ENCODE measurements at regions not wholly inside any gene's neighbourhood (a gene's known extent, or its start where the extent isn't known, plus 50 kb on each side); places are given as distances from the start of the nearest gene placed in this dataset.

DNA sequence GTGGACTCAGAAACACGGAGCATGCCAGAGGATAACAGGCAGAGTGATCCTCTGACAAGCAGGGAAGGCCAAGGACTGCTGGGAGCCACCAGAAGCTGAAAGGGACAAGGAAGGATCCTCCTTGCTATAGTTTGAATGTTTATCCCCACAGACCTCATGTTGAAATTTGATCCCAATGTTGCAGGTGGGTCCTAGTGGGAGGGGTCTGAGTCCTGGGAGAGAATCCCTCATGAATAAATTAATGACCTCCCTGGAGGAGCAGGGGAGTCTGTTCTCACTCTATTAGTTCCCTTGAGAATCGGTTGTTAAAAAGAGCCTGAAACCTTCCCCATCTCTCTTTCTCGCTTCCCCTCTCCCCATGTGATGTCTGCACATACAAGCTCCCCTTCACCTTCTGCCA, 124.4 kb downstream of the FBXO15 start:
- no peak for DNase-seq (ENCODE audit: low spot score)

DNA sequence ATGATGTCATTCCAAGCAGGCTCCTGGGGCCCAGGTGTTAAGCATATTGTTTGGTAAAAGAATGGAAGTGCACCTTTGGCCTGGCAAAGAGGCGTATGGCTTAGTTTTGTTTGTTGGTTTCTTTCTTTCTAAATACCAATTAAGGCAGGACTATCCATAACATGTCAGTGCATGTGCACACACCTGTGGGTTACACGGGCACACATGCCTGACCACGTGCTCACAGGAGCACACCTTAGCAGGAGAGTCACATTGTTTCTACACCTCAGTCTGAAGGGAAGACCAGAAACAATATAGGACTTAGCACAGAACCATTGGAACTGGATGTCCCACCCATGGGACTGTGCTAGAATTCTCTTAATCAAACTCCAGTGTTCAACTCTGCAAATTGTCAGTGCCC, 127.8 kb downstream of the FBXO15 start:
- DNase-seq (ENCODE audit: low spot score), result no peak

DNA sequence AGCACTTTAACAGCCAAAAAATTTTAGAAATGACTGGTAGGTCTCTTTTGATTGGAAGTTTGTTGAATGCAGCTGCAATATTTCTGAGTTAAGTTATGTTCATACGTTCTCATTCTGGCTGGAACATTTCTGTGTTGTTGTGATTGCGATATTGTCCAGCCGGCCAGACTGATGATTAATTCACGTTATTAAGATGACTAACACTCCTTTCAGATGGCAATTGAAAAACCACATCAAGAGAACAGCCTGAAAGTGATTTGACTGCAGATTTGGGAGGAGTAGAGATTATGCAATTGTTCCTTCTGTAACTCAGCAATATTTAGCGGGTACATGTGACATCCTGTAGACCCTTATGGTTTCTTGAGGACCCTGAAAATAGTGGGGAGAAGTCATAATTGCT, 133.7 kb downstream of the FBXO15 start:
- peak; percentile 2 for DNase-seq (ENCODE audit: low spot score)

DNA sequence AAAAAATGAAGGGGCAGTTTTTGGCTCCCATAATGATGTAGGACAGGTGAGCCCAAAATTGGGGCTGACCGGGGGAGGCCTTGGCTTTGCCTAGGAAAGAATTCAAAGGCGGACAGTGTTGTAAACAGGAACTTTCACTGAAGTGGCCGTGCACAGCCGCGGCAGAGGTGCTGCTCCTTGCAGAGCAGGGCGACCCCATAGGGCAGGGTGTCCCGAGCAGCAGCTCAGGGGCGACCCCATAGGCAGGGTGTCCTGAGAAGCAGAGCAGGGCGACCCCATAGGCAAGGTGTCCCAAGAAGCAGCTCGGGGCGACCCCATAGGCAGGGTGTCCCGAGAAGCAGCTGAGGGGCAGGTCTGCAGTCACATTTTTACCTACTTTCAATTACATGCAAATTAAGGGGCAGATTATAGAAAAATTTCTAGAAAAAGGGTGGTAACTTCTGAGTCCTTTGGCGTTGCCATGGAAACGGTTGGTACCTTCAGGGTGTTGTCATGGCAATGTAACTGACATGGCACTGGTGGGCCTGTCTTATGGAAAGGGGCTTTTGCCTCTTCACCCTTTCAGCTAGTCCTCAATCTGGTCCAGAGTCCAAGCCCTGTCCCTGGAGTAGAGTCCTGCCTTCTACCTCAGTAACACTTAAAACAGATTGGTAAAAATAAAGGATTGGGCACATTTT, 134.5 kb downstream of the FBXO15 start:
- DNase-seq (ENCODE audit: low spot score), result no peak

DNA sequence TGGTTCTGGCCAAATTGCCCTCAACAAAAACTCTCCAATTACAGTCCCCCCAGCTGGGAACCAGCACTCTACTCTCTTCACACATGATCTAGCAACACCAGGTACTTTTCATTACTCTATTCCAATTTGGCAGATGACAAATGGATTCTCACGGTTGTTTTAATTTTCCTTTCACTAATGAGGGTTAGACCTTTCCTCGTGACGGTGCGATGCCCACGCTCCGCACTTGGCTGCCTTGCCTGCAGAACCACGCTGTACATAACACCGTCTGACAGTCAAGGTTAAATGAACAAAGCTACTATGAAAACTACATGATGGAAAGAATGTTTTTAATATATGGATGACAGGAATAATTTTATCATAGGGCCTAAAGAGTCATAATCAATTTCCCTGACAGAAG, 141.5 kb downstream of the FBXO15 start:
- DNase-seq (ENCODE audit: low spot score), result no peak

DNA sequence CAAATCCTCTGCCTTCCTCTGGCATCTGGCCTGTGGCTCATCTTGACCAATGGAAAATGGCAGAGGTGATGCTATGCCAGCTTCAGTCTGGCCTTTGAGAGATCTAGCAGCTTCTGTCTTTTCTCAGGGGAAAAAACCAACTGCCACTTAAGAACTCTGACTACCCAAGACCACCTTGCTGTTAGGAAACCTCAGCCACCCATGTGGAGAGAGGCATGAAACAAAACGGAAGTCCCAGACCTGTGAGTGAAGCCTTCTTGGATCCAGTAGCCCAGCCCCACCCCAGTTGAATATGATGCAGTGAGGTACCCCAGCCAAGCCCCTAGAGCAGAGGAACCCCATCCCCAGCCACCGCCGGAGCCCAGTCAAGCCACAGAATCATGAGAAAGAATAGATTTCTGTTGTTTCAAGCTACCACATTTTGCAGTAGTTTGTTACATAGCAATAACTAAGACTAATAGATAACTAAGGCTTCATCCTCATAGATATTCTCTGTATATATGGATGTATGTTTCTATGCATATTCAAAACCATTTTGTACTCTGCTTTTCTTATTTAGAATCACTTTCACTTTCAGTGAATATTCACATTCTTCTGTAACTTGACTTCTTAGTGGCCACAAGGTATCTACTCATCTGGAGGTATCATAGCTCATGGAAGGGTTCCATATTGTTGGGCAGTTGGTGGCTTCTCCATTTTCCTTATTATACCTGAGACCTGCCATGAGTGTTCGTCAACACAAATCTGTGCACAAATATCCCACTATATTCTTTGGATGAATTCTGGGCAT, 142.1 kb downstream of the FBXO15 start:
- no peak for DNase-seq (ENCODE audit: low spot score)

DNA sequence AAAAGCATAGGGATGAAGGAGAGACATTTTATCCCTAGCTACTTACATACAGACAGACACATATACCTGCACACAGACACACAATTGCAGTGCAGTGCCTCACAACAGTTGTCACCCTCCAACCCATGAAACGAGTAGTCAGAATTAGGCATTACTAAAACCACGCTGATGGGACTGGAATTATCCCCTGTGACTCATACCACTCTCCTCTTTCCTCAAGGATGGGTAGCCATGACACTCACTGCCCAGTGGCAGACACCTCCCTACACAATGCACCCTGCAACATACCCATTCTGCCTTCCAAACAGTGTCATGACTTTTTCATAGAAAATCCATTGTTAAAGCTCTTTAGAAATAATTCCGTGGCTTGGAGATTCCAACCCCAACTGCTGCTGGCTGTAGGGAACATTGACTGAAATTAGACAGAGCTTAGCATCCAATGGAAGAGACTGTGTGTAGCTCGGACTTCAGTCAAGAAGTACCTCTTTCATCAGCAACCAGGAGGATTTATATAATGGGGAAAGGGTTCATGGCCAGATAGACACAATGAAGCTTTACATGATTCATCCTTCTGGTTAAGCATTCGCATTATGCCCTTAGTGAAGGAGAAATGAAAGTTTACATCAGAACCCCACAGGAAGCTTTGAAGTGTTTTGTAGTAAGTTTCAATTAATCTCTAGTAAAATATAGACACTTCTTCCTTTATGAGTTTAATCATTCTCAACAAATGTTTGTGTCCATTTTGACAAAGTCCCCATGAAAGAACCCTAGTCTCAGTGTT, 155.2 kb downstream of the FBXO15 start:
- no peak for DNase-seq (ENCODE audit: low spot score)

DNA sequence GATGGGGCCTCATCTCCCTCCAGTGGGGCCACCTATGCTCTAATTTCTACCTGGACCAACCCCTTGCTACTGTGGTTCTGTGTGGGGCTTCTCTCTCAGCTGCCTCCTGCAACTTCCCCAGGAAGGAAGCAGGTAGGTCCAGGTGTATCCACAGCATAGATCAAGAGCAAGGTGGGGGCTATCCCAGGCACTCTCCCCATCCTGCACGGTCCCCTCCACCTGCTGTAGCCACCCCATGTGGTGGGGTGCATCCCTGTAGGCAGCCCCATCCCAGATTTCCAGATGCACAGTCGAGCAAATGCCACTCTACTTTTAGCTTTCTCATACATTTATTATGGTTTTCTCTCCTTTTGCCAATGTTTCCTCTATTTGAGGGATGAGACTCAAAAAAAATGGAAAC, 156.1 kb downstream of the FBXO15 start:
- DNase-seq (ENCODE audit: low spot score), result no peak

DNA sequence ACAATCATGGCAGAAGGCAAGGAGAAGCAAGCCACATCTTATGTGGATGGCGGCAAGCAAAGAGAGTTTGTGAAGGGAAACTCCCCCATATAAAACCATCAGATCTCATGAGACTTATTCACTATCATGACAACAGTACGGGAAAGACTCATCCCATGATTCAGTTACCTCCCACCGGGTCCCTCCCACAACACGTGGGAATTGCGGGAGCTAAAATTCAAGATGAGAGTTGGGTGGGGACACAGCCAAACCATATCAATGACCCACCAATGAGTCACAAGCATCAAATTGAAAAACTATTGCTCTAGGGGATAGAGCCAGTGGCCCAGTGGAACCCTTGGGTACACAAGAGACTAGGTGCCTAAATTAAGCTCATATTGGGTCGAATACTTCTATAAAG, 157.4 kb downstream of the FBXO15 start:
- no peak for DNase-seq (ENCODE audit: low spot score)

DNA sequence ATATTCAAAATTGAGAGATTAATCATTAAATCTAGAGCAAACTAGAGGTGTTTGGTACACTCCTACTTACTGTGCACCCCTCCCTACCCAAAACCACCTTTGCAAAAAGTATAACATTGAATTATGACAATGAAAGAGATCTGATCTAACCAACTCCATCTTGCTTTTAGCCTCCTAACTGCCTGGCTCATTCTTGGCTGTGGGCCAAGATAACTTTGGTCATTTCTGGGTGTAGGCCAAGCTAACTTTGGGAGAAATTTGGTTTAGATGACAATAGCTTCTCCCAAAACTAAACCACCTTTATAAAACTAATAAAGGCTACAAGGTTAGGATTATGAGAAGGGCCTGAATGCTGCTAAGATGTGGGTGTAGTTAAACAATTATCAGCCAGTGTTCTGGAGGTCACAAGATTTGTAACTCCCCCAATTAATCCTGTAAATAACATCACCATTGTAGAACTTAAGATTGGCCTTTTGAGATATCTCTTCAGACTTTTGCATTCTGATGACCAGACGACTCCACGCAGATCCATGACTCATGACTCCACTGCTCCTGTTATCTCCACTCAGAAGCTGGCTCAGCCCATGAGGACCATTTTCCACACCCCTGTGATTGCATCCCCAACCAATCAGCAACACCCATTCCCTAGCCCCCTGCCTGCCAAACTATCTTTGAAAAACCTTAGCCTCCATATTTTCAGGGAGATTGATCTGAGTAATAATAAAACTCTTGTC, 160.2 kb downstream of the FBXO15 start:
- no peak for DNase-seq (ENCODE audit: low spot score)

DNA sequence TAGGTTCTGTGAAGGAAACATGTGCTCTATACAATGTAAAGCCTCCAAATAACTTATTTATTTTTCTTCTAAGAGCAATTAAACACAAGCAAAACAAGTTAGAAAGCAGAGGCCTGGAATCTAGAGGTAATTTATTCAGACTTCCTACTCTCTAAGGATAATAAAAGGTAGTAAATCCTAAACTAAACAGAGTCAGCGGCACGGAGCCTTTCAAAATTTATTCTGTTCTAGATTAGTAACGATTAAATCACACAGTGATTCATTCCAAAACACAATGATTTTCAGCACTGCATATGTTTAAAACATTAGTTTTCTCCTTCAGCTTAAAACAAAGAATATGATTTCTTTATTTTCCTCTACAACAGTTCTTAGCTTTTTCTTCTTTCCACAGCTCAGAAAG, 160.9 kb downstream of the FBXO15 start:
- DNase-seq (ENCODE audit: low spot score), result no peak

DNA sequence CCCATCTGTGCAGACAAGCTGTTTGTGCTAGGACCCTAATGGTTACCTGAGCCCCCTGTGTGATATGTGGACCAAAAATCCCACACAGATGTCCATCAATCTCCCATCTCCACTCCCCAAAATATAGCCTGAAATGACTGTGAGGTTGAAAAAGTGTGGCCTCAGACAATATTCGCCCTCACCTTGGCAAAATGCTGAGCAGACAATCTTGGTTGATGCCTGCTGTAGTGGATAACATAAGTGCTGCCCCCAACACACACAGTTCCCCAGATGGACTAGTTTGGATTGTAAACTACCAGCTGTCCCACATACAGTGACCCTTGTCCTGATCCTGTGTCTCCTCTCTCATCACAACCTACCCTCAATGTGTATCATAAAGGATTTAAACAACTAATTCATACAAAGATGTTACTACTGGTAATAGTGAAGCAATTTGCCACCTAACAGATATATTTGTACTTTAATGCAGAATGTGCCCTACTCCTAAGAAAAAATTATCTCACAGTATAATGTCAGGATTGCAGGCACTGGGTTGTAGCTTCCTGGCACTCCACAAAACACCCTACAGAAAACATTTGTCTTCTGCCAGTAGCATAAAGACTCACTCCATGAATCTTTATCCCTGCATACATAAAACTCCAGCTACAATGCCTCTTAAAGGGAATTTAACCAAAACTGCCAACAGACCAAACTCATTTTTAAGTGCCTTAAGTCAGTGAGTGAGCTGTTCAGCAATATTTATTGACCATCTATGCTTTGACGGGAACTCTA, 161.6 kb downstream of the FBXO15 start:
- DNase-seq (ENCODE audit: low spot score), result no peak

DNA sequence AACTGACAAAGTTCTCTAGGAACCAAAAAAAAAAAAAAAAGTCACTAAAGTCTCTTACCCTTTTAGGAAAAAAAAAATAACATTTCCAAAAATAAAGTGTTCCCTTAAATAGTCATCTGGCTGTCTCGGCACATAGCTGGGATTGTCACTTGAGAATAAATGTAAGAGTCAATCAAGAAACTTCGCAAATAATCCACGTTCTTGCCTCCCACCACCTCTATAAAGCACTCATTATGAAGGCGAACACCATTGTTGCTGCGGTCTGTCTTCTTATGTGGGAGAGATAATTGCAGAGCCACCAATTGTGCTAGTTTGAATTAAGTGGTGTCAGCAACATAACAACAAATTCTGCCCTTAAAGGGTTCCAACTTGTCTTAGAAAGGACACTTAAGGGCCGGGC, 163.7 kb downstream of the FBXO15 start:
- no peak for DNase-seq (ENCODE audit: low spot score)

DNA sequence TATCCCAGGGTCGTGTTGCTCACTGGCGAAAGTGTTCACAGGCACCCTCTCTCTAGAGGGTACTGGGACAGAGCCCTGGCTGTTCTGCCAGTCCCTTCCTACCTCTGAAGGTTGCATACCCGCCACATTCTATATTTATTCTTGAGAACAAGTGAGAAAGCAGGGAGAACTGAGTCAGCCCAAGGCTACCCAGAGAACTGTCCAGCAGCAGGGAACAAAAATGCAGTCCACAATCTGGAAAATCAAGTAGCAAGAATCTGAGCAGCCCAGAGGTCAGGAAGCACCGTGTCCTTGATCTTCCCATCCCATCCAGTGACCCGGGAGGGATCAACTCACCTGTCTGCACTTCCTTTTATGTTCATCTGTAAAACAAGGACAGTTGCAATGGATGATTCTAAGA, 164.1 kb downstream of the FBXO15 start:
- DNase-seq (ENCODE audit: low spot score), result no peak

DNA sequence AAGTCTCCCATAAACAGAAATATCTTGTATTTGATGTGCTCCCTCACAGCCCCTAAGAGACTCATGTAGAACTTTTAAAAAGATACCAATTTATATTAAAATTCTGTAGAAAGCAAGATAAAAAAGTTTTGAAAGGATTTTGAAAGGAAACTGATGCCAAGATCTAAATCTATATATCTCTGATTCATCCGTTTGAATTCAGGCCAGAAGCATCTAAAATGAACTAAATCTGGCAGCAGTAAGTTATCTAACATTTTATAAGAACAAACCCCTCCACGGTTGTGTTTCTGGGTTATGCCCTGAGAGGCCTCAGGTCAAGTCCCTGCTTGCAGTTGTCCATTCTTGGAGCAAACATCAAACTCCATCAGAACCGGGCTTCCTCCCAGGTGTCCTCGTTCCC, 165.8 kb downstream of the FBXO15 start:
- DNase-seq (ENCODE audit: low spot score), result no peak

DNA sequence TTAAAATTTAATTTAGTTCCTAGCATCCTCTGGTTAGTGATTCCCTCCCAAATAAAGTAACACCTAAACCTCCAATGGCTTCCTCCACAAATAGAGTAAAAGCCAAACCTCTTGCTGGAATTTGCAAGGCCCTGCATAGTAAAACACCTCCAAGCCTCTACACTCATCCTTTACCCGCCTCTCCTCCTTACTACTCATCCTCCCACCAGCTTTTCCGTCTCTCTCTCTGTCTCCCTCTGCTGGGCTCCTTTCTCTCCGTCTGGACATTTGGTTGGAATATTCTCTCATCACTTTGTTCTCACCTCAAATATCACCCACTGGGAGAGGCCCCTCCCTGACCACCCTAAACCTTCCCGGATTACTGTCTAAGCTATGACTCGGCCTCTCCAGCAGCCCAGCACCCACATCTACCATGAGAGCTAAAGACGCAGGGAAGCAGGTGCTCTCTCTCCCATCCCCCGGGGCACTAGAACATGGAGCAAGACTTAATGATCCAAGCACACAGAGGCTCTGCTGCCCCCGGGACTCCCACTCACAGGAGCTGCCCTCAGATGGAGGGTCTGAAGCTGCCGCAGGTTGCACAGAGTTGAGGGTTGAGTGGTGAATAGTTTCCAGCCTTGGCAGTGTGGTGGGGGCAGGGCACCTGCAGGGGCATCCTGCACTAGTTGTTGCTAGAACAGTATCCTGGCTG, 167.2 kb downstream of the FBXO15 start:
- peak; percentile 52 for DNase-seq (ENCODE audit: low spot score)

DNA sequence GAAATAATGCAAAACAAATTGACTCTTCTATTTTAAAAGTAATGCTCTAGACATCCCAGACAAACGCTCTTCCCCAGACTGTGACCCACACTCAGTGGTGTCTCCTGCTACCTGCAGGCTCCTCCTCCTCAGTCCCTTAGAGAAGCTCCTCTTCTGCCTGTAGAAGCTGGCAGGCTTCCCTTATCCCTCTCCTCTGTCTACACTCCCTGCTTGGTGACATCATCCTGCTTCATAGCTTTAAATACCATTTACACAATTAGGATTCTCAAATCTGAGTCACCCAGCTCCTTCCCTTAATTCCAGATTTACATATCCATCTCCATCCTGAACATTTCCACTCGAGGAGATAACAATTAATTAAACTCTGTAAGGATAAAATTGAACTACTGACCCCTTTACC, 167.9 kb downstream of the FBXO15 start:
- DNase-seq (ENCODE audit: low spot score), result no peak

DNA sequence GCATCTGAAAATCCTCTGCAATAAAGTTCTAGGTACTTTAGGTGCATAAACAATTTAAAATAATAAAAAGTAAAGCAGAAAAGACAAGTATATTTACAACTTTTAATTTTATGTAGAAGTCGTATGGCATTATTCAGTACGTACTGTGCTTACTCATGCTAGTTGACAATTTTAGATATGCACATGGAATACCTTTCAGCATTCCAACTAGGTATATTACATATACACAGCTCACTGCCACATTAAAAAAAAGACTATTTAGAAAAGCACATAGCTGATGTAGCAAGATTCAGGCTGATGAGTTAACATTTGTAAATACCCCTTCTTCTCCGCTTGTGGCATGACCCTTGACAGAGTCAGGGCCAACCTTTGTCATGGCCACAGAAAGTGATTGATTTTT, 171.2 kb downstream of the FBXO15 start:
- no peak for DNase-seq (ENCODE audit: low spot score)

DNA sequence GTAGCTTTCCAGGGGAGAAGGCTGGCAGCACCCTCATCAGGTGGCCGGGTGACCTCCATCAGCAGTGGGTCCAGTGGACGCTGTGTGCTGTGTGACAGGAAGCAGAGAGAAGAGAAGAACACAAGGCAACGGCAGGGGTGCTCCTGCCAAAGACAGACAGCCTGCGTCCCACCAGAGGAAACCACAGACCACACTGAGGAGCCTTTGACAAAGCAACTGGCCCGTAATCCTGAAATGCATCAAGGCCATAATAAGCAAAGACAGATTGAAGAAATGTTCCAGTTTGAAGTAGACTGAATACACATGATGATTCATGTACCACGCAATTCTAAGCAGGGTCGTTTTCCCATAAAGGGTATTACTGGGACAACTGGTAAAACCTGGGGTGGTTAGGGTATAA, 172.4 kb downstream of the FBXO15 start:
- no peak for DNase-seq (ENCODE audit: low spot score)

DNA sequence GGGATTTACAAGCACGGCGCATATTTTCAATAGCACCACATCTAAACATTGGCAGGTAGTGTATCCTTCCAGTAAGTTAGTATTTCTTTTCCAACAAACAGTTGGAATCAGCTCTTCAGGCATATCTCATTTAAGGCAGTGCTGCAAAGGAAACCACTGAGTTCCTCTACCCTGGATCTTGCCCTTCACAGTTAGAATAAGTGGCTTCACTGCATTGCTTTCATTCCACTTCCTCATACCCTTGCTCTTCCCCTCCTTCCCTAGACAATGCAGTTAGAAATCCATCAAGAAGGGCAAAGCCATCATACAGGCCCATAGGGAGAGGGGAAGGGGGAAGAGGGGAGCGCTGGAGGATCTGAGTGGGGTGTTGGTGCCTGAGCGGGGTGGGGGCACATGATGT, 173.7 kb downstream of the FBXO15 start:
- DNase-seq (ENCODE audit: low spot score), result no peak

DNA sequence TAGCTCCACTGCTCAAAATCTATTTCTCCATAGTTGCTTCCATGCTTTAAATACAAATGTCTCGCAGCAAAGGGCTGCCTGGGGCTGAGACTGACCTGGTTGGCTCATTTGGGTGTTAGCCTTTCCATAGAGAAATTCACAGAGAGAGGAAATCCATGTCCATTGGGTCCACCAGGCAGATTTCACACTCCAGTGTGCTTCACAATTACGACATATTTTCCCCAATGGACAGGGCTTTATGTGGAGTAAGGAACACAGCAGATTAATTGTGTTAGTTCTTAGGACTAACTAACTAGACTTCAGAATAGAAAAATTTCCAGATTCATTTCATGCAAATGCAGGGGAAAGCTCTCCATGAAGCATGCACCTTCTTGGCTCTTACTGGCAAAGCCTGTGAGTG, 180.7 kb downstream of the FBXO15 start:
- no peak for DNase-seq (ENCODE audit: low spot score)

Data from HT-29 (cell line).